ENCODE measurements at regions not wholly inside any gene's neighbourhood (a gene's known extent, or its start where the extent isn't known, plus 50 kb on each side); places are given as distances from the start of the nearest gene placed in this dataset.

GRCh38 chr2:16023506-16024360 lies 83.4 kb downstream of the MYCN start:
- H3K4me1 ChIP-seq (ENCODE audit: control insufficient read depth, insufficient read depth, low read length) = no peaks in the 10 kb centered on the region
- H3K27me3 ChIP-seq (ENCODE audit: control insufficient read depth, insufficient read depth, low read length) = no peaks in the 10 kb centered on the region
- no peak overlapping the region for H3K4ac ChIP-seq (ENCODE audit: low read depth, low read length)
- DNase-seq (no peak), ATAC-seq (ENCODE audit: low read depth) (no peak)
- no peak overlapping the region for H2AK9ac ChIP-seq (replicated peaks; ENCODE audit: low read depth, low read length, poor library complexity)
- peaks cover 25% of the 10 kb centered on the region for H3K9me3 ChIP-seq (ENCODE audit: control insufficient read depth, insufficient read depth, low read length)
- no peak overlapping the region for H3K27ac ChIP-seq (ENCODE audit: insufficient read depth, low read length)
- ChIA-PET CTCF (no interaction called here), POLR2A (ENCODE audit: unreplicated experiment) (no interaction called here)
- H4K5ac ChIP-seq (ENCODE audit: low read depth, low read length) = no peak overlapping the region
- H2BK5ac ChIP-seq (ENCODE audit: low read depth, low read length, poor library complexity, severe bottlenecking) = no peak overlapping the region
- H3K14ac ChIP-seq (replicated peaks; ENCODE audit: low read depth, low read length) = no peak overlapping the region
- no peak overlapping the region for H3K4me2 ChIP-seq (ENCODE audit: low read depth, low read length)
- H4K91ac ChIP-seq (ENCODE audit: insufficient read depth, low read depth, low read length) = no peak overlapping the region
- H2BK20ac ChIP-seq (ENCODE audit: low read depth, low read length) = no peak overlapping the region
- H2BK15ac ChIP-seq (ENCODE audit: low read depth, low read length) = no peak overlapping the region
- TF ChIP-seq SMC3 (IDR thresholded peaks at IDR 0.05; ENCODE audit: low read depth, low read length) = no peak
- TF ChIP-seq RAD21 (IDR thresholded peaks at IDR 0.05; ENCODE audit: low read length) = no peak
- no peak for TF ChIP-seq NFE2L2 (IDR thresholded peaks at IDR 0.05; ENCODE audit: low read depth, low read length)
- no peak for TF ChIP-seq POLR2A (IDR thresholded peaks at IDR 0.05; ENCODE audit: low read depth, low read length)
- no peak for TF ChIP-seq RCOR1 (IDR thresholded peaks at IDR 0.05; ENCODE audit: insufficient replicate concordance, low read length)
- no peak for TF ChIP-seq MAZ (IDR thresholded peaks at IDR 0.05; ENCODE audit: borderline replicate concordance, low read depth, low read length)
- no peak for TF ChIP-seq BHLHE40 (IDR thresholded peaks at IDR 0.05; ENCODE audit: low read depth, low read length)
- no peak for TF ChIP-seq USF2 (IDR thresholded peaks at IDR 0.05; ENCODE audit: low read depth, low read length)
- no peak for TF ChIP-seq CHD1 (IDR thresholded peaks at IDR 0.05; ENCODE audit: low read depth, low read length)
- no peak for TF ChIP-seq RFX5 (IDR thresholded peaks at IDR 0.05; ENCODE audit: low read depth, low read length)
- no peak for TF ChIP-seq MAFK (IDR thresholded peaks at IDR 0.05; ENCODE audit: low read depth, low read length)
- H3K4me3 ChIP-seq (ENCODE audit: insufficient read depth, low read depth, low read length) = no peak overlapping the region
- intact Hi-C loops (cut with micrococcal nuclease) (no loop called here), dilution Hi-C loops (cut with HindIII; ENCODE audit: low sequenced_read_pairs, unreplicated experiment) (no loop called here), in situ Hi-C loops (cut with MboI; ENCODE audit: low sequenced_read_pairs) (no loop called here)
- H3K36me3 ChIP-seq (ENCODE audit: control insufficient read depth, insufficient read depth, low read length) = no peaks in the 10 kb centered on the region
- H3K79me1 ChIP-seq (ENCODE audit: low read depth in 1 of 2, low read length in 2 of 2) = no peaks in the 10 kb centered on the region
- H3K9me1 ChIP-seq (ENCODE audit: insufficient read depth, low read length) = no peaks in the 10 kb centered on the region
- no peaks in the 10 kb centered on the region for H4K20me1 ChIP-seq (ENCODE audit: insufficient read depth, low read length)
- no peak overlapping the region for H3K9ac ChIP-seq (ENCODE audit: low read depth, low read length)
- BruUV-seq (replicated peaks) = no TSS peak
- H3K56ac ChIP-seq (ENCODE audit: extremely low read depth, insufficient read depth, low read length) = no peak overlapping the region
- H3K18ac ChIP-seq (ENCODE audit: low read depth, low read length) = no peak overlapping the region
- 20% methylated on average over 1 of the region's 5 CpGs; no CpG with 5 or more reads in 1 of the 2 experiments for WGBS, 2 experiments (ENCODE audit: extremely low coverage in 2 of 2, insufficient read length in 1 of 2)
- no peak overlapping the region for H4K8ac ChIP-seq (ENCODE audit: low read depth in 2 of 2, low read length in 2 of 2)
- no peak overlapping the region for H2AFZ ChIP-seq (replicated peaks; ENCODE audit: low read length, poor library complexity)
- no peak overlapping the region for H2AK5ac ChIP-seq (ENCODE audit: low read depth, low read length)
- no peak overlapping the region for H3K23ac ChIP-seq (ENCODE audit: low read depth, low read length)
- no peak overlapping the region for H2BK120ac ChIP-seq (ENCODE audit: low read depth, low read length)

Data from IMR-90 (cell line).